ENCODE measurements at regions not wholly inside any gene's neighbourhood (a gene's known extent, or its start where the extent isn't known, plus 50 kb on each side); places are given as distances from the start of the nearest gene placed in this dataset.

- no peak for TF ChIP-seq POLR2AphosphoS5 (IDR thresholded peaks at IDR 0.05; ENCODE audit: borderline replicate concordance, low read depth, low read length)
These were observed 128.4 kb upstream of the SEL1L start for GRCh38 chr14:81662066-81662465.

GRCh38 chr14:81662570-81663197, 129.0 kb upstream of the SEL1L start:
- no peaks in the 10 kb centered on the region for H3K9me3 ChIP-seq (ENCODE audit: low read depth, low read length)
- DNase-seq (ENCODE audit: low read depth, low spot score), result no peak
- H3K4me3 ChIP-seq, result no peak overlapping the region
- no peak overlapping the region for H3K9ac ChIP-seq (ENCODE audit: insufficient read length)
- no peak for TF ChIP-seq FOXP2 (optimal IDR thresholded peaks at IDR 0.05; ENCODE audit: control extremely low read depth, extremely low read length, insufficient read depth)
- TF ChIP-seq EZH2 (IDR thresholded peaks at IDR 0.05), result no peak
- TF ChIP-seq POLR2AphosphoS5 (IDR thresholded peaks at IDR 0.05; ENCODE audit: borderline replicate concordance, low read depth, low read length), result no peak
- H3K36me3 ChIP-seq (ENCODE audit: insufficient read depth, low read length), result no peaks in the 10 kb centered on the region
- no peak overlapping the region for H3K27ac ChIP-seq

More at GRCh38 chr14:81662066-81662465, 128.4 kb upstream of the SEL1L start:
- no peak overlapping the region for H3K9ac ChIP-seq (ENCODE audit: insufficient read length)
- no peak overlapping the region for H3K27ac ChIP-seq
- H3K4me3 ChIP-seq, result no peak overlapping the region
- DNase-seq (ENCODE audit: low read depth, low spot score), result no peak
- H3K9me3 ChIP-seq (ENCODE audit: low read depth, low read length), result no peaks in the 10 kb centered on the region
- no peaks in the 10 kb centered on the region for H3K36me3 ChIP-seq (ENCODE audit: insufficient read depth, low read length)

- no peaks in the 10 kb centered on the region for H3K36me3 ChIP-seq (ENCODE audit: insufficient read depth, low read length)
- no peaks in the 10 kb centered on the region for H3K9me3 ChIP-seq (ENCODE audit: low read depth, low read length)
- no peak for DNase-seq (ENCODE audit: low read depth, low spot score)
- no peak overlapping the region for H3K27ac ChIP-seq
- no peak overlapping the region for H3K4me3 ChIP-seq
- H3K9ac ChIP-seq (ENCODE audit: insufficient read length), result no peak overlapping the region
- TF ChIP-seq FOXP2 (optimal IDR thresholded peaks at IDR 0.05; ENCODE audit: control extremely low read depth, extremely low read length, insufficient read depth), result no peak
- TF ChIP-seq EZH2 (IDR thresholded peaks at IDR 0.05), result no peak
- no peak for TF ChIP-seq POLR2AphosphoS5 (IDR thresholded peaks at IDR 0.05; ENCODE audit: borderline replicate concordance, low read depth, low read length)
These were observed 135.1 kb upstream of the SEL1L start for GRCh38 chr14:81668626-81669274.

GRCh38 chr14:81669308-81669707, 135.7 kb upstream of the SEL1L start:
- H3K36me3 ChIP-seq (ENCODE audit: insufficient read depth, low read length), result no peaks in the 10 kb centered on the region
- H3K9ac ChIP-seq (ENCODE audit: insufficient read length), result no peak overlapping the region
- no peak for TF ChIP-seq FOXP2 (optimal IDR thresholded peaks at IDR 0.05; ENCODE audit: control extremely low read depth, extremely low read length, insufficient read depth)
- TF ChIP-seq EZH2 (IDR thresholded peaks at IDR 0.05), result no peak
- no peak for TF ChIP-seq POLR2AphosphoS5 (IDR thresholded peaks at IDR 0.05; ENCODE audit: borderline replicate concordance, low read depth, low read length)
- DNase-seq (ENCODE audit: low read depth, low spot score), result no peak
- H3K9me3 ChIP-seq (ENCODE audit: low read depth, low read length), result no peaks in the 10 kb centered on the region
- H3K27ac ChIP-seq, result no peak overlapping the region
- H3K4me3 ChIP-seq, result no peak overlapping the region

GRCh38 chr14:81673930-81674329, 140.3 kb upstream of the SEL1L start:
- Histone ChIP-seq H3K9me3 (ENCODE audit: low read depth, low read length) (no peaks in the 10 kb centered on the region), H3K36me3 (ENCODE audit: insufficient read depth, low read length) (no peaks in the 10 kb centered on the region), H3K27ac (no peak overlapping the region), H3K4me3 (no peak overlapping the region), H3K9ac (ENCODE audit: insufficient read length) (no peak overlapping the region)
- no peak for TF ChIP-seq FOXP2 (optimal IDR thresholded peaks at IDR 0.05; ENCODE audit: control extremely low read depth, extremely low read length, insufficient read depth)
- TF ChIP-seq EZH2 (IDR thresholded peaks at IDR 0.05), result no peak
- TF ChIP-seq POLR2AphosphoS5 (IDR thresholded peaks at IDR 0.05; ENCODE audit: borderline replicate concordance, low read depth, low read length), result no peak
- no peak for DNase-seq (ENCODE audit: low read depth, low spot score)

- TF ChIP-seq FOXP2 (optimal IDR thresholded peaks at IDR 0.05; ENCODE audit: control extremely low read depth, extremely low read length, insufficient read depth) (no peak), POLR2AphosphoS5 (IDR thresholded peaks at IDR 0.05; ENCODE audit: borderline replicate concordance, low read depth, low read length) (no peak), EZH2 (IDR thresholded peaks at IDR 0.05) (no peak)
- no peaks in the 10 kb centered on the region for H3K36me3 ChIP-seq (ENCODE audit: insufficient read depth, low read length)
- H3K4me3 ChIP-seq, result no peak overlapping the region
- DNase-seq (ENCODE audit: low read depth, low spot score), result no peak
- H3K27ac ChIP-seq, result no peak overlapping the region
- no peak overlapping the region for H3K9ac ChIP-seq (ENCODE audit: insufficient read length)
- no peaks in the 10 kb centered on the region for H3K9me3 ChIP-seq (ENCODE audit: low read depth, low read length)
These were observed 142.7 kb upstream of the SEL1L start for GRCh38 chr14:81676395-81676794.

- Histone ChIP-seq H3K9me3 (ENCODE audit: low read depth, low read length) (no peaks in the 10 kb centered on the region), H3K9ac (ENCODE audit: insufficient read length) (no peak overlapping the region), H3K4me3 (no peak overlapping the region), H3K27ac (no peak overlapping the region), H3K36me3 (ENCODE audit: insufficient read depth, low read length) (no peaks in the 10 kb centered on the region)
- DNase-seq (ENCODE audit: low read depth, low spot score), result no peak
- TF ChIP-seq EZH2 (IDR thresholded peaks at IDR 0.05) (no peak), POLR2AphosphoS5 (IDR thresholded peaks at IDR 0.05; ENCODE audit: borderline replicate concordance, low read depth, low read length) (no peak), FOXP2 (optimal IDR thresholded peaks at IDR 0.05; ENCODE audit: control extremely low read depth, extremely low read length, insufficient read depth) (no peak)
These were observed 143.2 kb upstream of the SEL1L start for GRCh38 chr14:81676879-81677278.

- H3K36me3 ChIP-seq (ENCODE audit: insufficient read depth, low read length), result no peaks in the 10 kb centered on the region
- no peak for TF ChIP-seq FOXP2 (optimal IDR thresholded peaks at IDR 0.05; ENCODE audit: control extremely low read depth, extremely low read length, insufficient read depth)
- TF ChIP-seq EZH2 (IDR thresholded peaks at IDR 0.05), result no peak
- no peak for TF ChIP-seq POLR2AphosphoS5 (IDR thresholded peaks at IDR 0.05; ENCODE audit: borderline replicate concordance, low read depth, low read length)
- no peak overlapping the region for H3K27ac ChIP-seq
- H3K9me3 ChIP-seq (ENCODE audit: low read depth, low read length), result no peaks in the 10 kb centered on the region
- DNase-seq (ENCODE audit: low read depth, low spot score), result no peak
- no peak overlapping the region for H3K4me3 ChIP-seq
- H3K9ac ChIP-seq (ENCODE audit: insufficient read length), result no peak overlapping the region
These were observed 144.1 kb upstream of the SEL1L start for GRCh38 chr14:81677736-81678135.

GRCh38 chr14:81679226-81679625, 145.6 kb upstream of the SEL1L start:
- Histone ChIP-seq H3K9ac (ENCODE audit: insufficient read length) (no peak overlapping the region), H3K4me3 (no peak overlapping the region), H3K36me3 (ENCODE audit: insufficient read depth, low read length) (no peaks in the 10 kb centered on the region), H3K9me3 (ENCODE audit: low read depth, low read length) (no peaks in the 10 kb centered on the region), H3K27ac (no peak overlapping the region)
- DNase-seq (ENCODE audit: low read depth, low spot score), result no peak
- TF ChIP-seq POLR2AphosphoS5 (IDR thresholded peaks at IDR 0.05; ENCODE audit: borderline replicate concordance, low read depth, low read length) (no peak), FOXP2 (optimal IDR thresholded peaks at IDR 0.05; ENCODE audit: control extremely low read depth, extremely low read length, insufficient read depth) (no peak), EZH2 (IDR thresholded peaks at IDR 0.05) (no peak)
